Mesodermal cell (in vitro differentiated cells): ENCODE measurements at regions not wholly inside any gene's neighbourhood (a gene's known extent, or its start where the extent isn't known, plus 50 kb on each side); places are given as distances from the start of the nearest gene placed in this dataset.

ENCODE experiments used
- H3K27ac ChIP-seq: 2 replicates; pipeline ENCODE4 v1.7.0; 2013; ENCODE audit warnings: mild to moderate bottlenecking, low read depth, low read length, moderate library complexity; ENCODE audit not compliant: severe bottlenecking
- H3K36me3 ChIP-seq: 2 replicates; pipeline ENCODE4 v1.7.1; 2013; ENCODE audit warnings: mild to moderate bottlenecking, low read length, moderate library complexity; ENCODE audit not compliant: control insufficient read depth, insufficient read depth
- H3K4me1 ChIP-seq: one replicate; pipeline ENCODE4 v1.7.1; 2013; ENCODE audit warnings: mild to moderate bottlenecking, low read length; ENCODE audit not compliant: insufficient read depth, control insufficient read depth, poor library complexity, severe bottlenecking
- H3K4me3 ChIP-seq: 2 replicates; pipeline ENCODE4 v1.7.0; 2013; ENCODE audit warnings: low read length, control low read depth, mild to moderate bottlenecking; ENCODE audit not compliant: insufficient read depth, poor library complexity, severe bottlenecking; ENCODE audit errors: extremely low read depth
- H3K9me3 ChIP-seq: 2 replicates; pipeline ENCODE4 v1.7.1; 2013; ENCODE audit warnings: mild to moderate bottlenecking, low read length, moderate library complexity; ENCODE audit not compliant: control insufficient read depth
- WGBS, 2 experiments: methylation state at CpG; one replicate each; pipeline ENCODE4 v1.1.5; 2013; ENCODE audit warnings: missing lambda C conversion rate in 2 of 2; ENCODE audit not compliant: insufficient coverage in 2 of 2; 5-methylcytosine and 5-hydroxymethylcytosine counted together

DNA sequence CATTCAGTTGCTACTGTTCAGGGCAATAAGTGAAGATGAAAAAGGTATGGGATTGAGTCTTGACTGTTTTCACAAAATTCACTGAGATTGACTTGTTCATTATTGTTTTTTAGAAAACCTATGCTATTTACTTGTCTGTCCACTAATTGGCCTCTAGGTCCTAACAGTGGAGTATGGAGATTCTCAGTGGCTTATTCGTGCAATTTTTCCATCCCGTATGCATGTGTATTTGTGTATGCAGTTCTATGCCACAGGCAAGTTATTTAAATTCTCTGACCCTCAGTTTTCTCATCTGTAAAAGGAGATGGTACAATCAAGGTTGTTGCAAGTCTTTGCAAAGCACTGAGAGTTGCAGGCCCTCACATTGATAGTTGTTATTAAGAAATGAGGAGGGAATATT is 151.0 kb downstream of the BBOX1 start:
- 100% methylated on average over 1 of the region's 2 CpGs; no CpG with 5 or more reads in 1 of the 2 experiments for WGBS, 2 experiments
- no peak overlapping the region for H3K27ac ChIP-seq
- no peak overlapping the region for H3K4me3 ChIP-seq
- H3K4me1 ChIP-seq = peaks cover 31% of the 10 kb centered on the region
- H3K9me3 ChIP-seq = peaks cover 2% of the 10 kb centered on the region
- H3K36me3 ChIP-seq = no peaks in the 10 kb centered on the region

DNA sequence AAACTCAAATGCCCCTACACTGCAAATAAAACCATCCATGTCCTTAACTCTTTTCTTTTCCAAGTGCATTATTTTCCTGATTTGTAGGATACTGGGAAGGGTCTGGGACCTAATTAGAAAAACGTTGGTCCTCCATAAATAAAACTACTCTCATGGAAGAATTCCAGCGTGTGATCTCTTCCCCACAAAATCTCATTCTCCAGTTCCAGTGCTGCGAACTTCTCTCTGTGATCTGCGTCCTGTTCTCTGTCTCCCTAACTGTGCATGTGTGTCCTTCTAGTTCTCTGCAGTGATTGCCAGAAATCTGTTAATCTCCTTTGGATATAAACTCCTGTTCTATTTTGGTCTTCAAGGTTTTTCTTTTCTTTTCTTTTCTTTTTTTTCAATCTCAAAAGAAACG is 148.1 kb downstream of the BBOX1 start:
- 73 to 75% methylated on average over 3 to 4 of the region's 5 CpGs for WGBS, 2 experiments

DNA sequence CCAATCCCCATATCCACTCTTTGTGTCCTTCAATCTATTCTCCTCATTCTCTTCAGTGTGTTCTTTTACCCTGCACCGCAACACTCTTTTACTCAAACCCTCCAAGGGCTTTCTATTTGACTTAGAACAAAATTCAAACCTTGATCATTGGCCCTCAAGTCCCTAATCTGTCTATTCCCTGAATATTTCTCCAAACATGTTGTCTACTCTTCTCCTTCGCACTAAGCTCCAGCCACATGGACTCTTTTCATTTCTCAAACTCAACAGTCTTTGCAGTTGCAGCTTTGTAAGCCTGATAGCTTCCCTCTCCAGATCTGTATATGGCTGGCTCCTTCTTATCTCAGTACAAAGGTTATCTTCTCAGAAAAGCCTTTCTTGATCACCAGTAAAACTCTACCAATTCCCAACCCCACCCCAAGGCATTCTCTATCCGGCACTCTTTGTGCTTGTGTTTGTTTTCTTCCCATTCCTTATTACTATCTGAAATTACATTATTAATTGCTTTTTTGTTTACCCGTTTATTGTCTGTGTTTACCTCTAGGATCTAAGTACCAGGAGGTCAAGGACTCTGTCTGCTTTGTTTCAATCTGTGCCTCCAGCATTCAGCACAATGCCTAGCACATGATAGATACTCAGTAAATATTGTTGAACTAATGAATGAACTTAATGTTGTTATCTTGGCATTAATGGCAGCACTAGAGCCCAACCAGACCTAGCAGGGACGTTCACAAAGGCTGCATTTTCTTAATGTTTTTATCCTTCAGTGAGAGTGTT is 147.4 kb downstream of the BBOX1 start:
- Histone ChIP-seq H3K36me3 (no peaks in the 10 kb centered on the region), H3K4me1 (peaks cover 18% of the 10 kb centered on the region), H3K4me3 (no peak overlapping the region), H3K27ac (peak overlapping the region; percentile 77), H3K9me3 (peaks cover 5% of the 10 kb centered on the region)
- WGBS, 2 experiments = 86 to 89% methylated on average over 3 to 4 of the region's 5 CpGs

More for the DNA sequence above, 148.1 kb downstream of the BBOX1 start:
- H3K4me3 ChIP-seq = no peak overlapping the region
- H3K4me1 ChIP-seq = peaks cover 18% of the 10 kb centered on the region
- peak overlapping the region; percentile 77 for H3K27ac ChIP-seq
- peaks cover 5% of the 10 kb centered on the region for H3K9me3 ChIP-seq
- no peaks in the 10 kb centered on the region for H3K36me3 ChIP-seq

DNA sequence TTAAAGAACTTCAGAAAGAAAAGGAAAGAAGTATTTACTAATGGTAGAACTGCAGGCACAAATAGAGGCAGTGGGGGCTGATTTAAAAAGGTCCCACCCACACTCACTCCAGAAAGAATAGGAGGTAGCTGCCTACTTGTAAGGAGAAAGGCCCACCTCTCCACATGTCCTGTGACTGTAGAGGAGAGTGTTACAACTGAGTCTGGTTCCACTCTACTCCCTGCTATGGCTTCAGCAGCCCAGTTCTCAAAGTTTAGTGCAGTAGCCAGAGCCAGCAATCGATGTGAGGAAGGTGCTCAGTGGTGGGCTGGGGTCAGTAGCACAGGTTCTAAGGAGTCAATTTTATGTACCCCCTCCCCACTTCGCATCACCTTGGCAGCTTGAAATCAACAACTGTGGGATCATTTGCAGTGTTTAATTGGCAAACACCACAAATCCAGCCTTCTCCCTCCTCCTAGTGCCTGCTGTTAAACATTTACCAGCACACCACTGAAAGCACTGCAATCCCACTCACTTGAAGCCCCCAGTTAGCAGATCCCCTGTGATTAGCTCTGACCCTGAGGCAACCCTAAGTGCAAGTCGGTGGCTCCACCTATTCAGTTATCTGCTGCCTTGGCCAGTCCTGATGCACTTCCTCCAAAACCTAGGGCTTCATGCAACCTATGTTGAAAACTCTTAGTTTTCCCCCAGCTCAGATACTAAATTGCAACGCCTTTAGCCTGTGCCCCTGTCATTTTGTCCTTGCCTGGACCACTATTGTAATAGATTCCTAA is 146.6 kb downstream of the BBOX1 start:
- H3K36me3 ChIP-seq = no peaks in the 10 kb centered on the region
- H3K27ac ChIP-seq = peak overlapping the region; percentile 77
- 74 to 86% methylated on average over 2 to 3 of the region's 4 CpGs for WGBS, 2 experiments
- H3K9me3 ChIP-seq = peaks cover 5% of the 10 kb centered on the region
- no peak overlapping the region for H3K4me3 ChIP-seq
- H3K4me1 ChIP-seq = peaks cover 18% of the 10 kb centered on the region

- Histone ChIP-seq H3K27ac (no peak overlapping the region), H3K4me1 (peaks cover 18% of the 10 kb centered on the region), H3K36me3 (no peaks in the 10 kb centered on the region), H3K9me3 (peaks cover 5% of the 10 kb centered on the region), H3K4me3 (no peak overlapping the region)
Observed at GRCh38 chr11:27186580-27186979, 146.0 kb downstream of the BBOX1 start.

DNA sequence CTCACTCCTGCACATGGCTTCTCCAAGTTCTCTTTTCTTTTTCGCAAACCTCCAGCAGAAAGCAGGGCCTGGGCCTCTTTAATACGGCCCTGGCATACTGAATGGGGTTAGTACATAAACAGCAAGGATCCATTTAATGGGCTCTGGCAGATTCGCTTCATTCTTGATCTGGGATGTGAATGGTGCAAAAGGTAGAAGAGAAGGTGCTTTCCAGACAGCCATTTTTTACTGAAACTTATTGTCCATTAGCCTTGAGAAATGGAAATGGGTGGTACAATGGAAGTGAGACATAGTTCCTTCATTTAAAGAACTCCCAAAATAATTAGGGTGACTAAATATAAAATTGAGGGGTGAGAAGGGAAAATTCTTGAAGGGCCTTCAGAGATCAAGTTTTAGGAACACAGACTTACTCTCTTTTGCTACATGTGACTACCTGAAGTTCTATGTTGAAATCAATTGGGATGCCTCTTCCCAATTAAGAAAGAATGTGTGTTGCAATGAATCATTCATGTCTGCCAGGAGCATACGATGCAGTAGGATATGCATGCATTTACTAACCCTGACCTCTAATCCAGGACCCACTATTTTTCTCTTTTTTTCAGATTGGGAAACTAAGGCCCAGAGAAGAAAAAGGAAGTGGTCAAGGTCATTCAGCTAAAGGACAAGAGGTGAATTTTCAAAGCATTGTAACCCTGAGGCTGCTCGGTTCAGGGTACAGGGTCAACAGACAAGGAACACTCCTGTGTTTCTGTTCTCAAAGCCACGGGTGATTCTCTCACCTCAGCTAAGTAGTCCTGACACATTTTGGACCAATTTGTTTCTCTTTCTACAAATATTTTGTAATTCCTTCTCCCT is 144.1 kb downstream of the BBOX1 start:
- Histone ChIP-seq H3K4me1 (peaks cover 18% of the 10 kb centered on the region), H3K9me3 (peaks cover 5% of the 10 kb centered on the region), H3K4me3 (no peak overlapping the region), H3K36me3 (no peaks in the 10 kb centered on the region), H3K27ac (no peak overlapping the region)
- WGBS, 2 experiments = 80 to 82% methylated on average over 3 of the region's 6 CpGs

- H3K4me3 ChIP-seq = no peak overlapping the region
- H3K27ac ChIP-seq = no peak overlapping the region
- H3K4me1 ChIP-seq = peaks cover 18% of the 10 kb centered on the region
- no peaks in the 10 kb centered on the region for H3K36me3 ChIP-seq
- 0% methylated on average over 1 of the region's 6 CpGs; no CpG with 5 or more reads in 1 of the 2 experiments for WGBS, 2 experiments
- peaks cover 5% of the 10 kb centered on the region for H3K9me3 ChIP-seq
Observed at GRCh38 chr11:27183672-27184457, 143.2 kb downstream of the BBOX1 start.

- Histone ChIP-seq H3K9me3 (no peaks in the 10 kb centered on the region), H3K4me3 (no peak overlapping the region), H3K4me1 (no peaks in the 10 kb centered on the region), H3K36me3 (no peaks in the 10 kb centered on the region), H3K27ac (no peak overlapping the region)
- 74 to 100% methylated on average over 1 to 3 of the region's 3 CpGs for WGBS, 2 experiments
Observed at GRCh38 chr11:27179334-27179733, 138.7 kb downstream of the BBOX1 start.

- Histone ChIP-seq H3K9me3 (no peaks in the 10 kb centered on the region), H3K27ac (no peak overlapping the region), H3K36me3 (no peaks in the 10 kb centered on the region), H3K4me3 (no peak overlapping the region), H3K4me1 (no peaks in the 10 kb centered on the region)
- 87 to 100% methylated on average over 5 of the region's 5 CpGs for WGBS, 2 experiments
Observed at GRCh38 chr11:27178859-27179258, 138.2 kb downstream of the BBOX1 start.
